GM12892 (cell line): ENCODE measurements at regions not wholly inside any gene's neighbourhood (a gene's known extent, or its start where the extent isn't known, plus 50 kb on each side); places are given as distances from the start of the nearest gene placed in this dataset.

Experiments
- DNase-seq: peaks from one replicate; pipeline ENCODE4 v3.0.0; 2011; ENCODE audit not compliant: insufficient read length
- FAIRE-seq: peaks from 2 replicates; lab custom pipeline; 2011; peaks lifted over from hg19 to GRCh38; lab: Jason Lieb, UNC
- POLR2A ChIP-seq: IDR thresholded peaks from 2 replicates; pipeline ENCODE4 v1.6.1; 2011; ENCODE audit warnings: low read depth, low read length, control low read depth
- POLR2AphosphoS5 ChIP-seq: IDR thresholded peaks from 2 replicates; pipeline ENCODE4 v1.6.1; 2011; ENCODE audit warnings: low read depth, low read length, control low read depth
- TAF1 ChIP-seq: IDR thresholded peaks from 2 replicates; pipeline ENCODE4 v1.6.1; 2011; ENCODE audit warnings: low read depth, mild to moderate bottlenecking, control low read depth, low read length, borderline replicate concordance

GRCh38 chr17:52789829-52790228, 631.3 kb upstream of the CA10 start:
- FAIRE-seq (no peak), DNase-seq (no peak)
- no peak for TF ChIP-seq TAF1
- no peak for TF ChIP-seq POLR2A
- TF ChIP-seq POLR2AphosphoS5: no peak

- DNase-seq: no peak
- TF ChIP-seq POLR2AphosphoS5 (no peak), POLR2A (no peak), TAF1 (no peak)
- FAIRE-seq: no peak
These were observed 617.7 kb upstream of the CA10 start for GRCh38 chr17:52776234-52776633.

DNA sequence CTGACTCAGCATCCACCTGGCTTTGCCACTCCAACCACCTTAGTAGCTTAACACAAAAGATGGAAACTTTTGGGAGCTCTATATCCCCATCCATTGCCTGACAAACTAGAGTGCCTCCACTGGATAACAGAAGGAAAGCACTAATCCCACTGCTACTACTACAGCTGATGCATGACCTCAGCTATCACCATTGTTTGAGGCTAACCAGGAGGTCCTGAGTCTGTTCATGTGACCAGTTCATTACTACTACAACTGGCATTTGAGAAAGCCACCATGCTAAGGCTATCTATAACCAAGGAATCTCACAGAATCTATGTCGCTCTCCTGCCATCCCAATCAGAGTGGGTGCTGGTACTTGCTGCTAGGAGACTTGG, 604.3 kb upstream of the CA10 start:
- DNase-seq: no peak
- no peak for FAIRE-seq
- TF ChIP-seq POLR2AphosphoS5: no peak
- TF ChIP-seq POLR2A: no peak

- no peak for FAIRE-seq
- no peak for TF ChIP-seq POLR2AphosphoS5
- TF ChIP-seq POLR2A: no peak
- TF ChIP-seq TAF1: no peak
These were observed 603.8 kb upstream of the CA10 start for GRCh38 chr17:52762147-52762793.

DNA sequence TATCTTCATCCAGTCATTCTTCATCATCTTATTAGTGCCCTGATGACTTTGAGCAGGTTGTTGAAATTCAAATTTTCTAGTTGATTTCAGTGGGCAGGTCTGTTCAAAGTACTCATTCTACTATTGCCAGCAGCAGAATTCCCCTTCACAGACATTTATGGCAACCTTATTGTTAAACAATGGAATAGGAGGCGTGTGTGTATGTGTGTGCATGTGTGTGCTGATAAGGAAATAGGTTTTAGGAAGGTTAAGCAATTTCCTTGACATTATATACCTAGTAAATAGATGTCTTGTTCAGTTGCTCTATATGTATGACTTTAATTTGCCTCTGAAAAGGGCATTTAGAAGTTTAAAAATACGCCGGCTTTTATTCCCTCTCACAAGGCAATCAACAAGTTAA, 601.4 kb upstream of the CA10 start:
- no peak for FAIRE-seq

More at GRCh38 chr17:52762147-52762793, 603.8 kb upstream of the CA10 start:
- DNase-seq: no peak

GRCh38 chr17:52758481-52758880, 600.0 kb upstream of the CA10 start:
- FAIRE-seq (no peak), DNase-seq (no peak)
- no peak for TF ChIP-seq POLR2AphosphoS5
- TF ChIP-seq TAF1: no peak
- TF ChIP-seq POLR2A: no peak

More for the DNA sequence above, 601.4 kb upstream of the CA10 start:
- DNase-seq: no peak
- TF ChIP-seq TAF1 (no peak), POLR2AphosphoS5 (no peak), POLR2A (no peak)

- DNase-seq: no peak
- no peak for TF ChIP-seq POLR2A
- no peak for TF ChIP-seq TAF1
- no peak for TF ChIP-seq POLR2AphosphoS5
- no peak for FAIRE-seq
These were observed 598.2 kb upstream of the CA10 start for GRCh38 chr17:52756746-52757145.

DNA sequence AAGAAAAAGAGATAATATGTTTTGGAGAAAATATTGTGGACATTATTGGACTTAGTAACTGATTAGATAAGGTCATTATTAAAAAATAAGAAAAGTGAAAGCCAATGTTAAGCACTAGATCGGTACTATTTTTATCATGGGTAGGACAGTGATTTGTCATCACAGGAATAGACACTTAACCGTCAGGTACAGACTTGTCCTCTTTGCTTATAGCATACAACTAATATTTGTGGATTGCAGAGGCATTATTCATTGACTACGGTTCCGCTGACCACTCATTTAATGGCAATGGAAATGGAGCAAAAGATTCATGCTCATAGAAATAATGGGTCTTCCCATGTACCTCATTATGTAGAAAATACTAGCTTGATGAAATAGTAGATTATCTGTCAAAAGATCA, 596.3 kb upstream of the CA10 start:
- no peak for TF ChIP-seq POLR2A
- no peak for TF ChIP-seq TAF1
- TF ChIP-seq POLR2AphosphoS5: no peak
- FAIRE-seq (no peak), DNase-seq (no peak)

DNA sequence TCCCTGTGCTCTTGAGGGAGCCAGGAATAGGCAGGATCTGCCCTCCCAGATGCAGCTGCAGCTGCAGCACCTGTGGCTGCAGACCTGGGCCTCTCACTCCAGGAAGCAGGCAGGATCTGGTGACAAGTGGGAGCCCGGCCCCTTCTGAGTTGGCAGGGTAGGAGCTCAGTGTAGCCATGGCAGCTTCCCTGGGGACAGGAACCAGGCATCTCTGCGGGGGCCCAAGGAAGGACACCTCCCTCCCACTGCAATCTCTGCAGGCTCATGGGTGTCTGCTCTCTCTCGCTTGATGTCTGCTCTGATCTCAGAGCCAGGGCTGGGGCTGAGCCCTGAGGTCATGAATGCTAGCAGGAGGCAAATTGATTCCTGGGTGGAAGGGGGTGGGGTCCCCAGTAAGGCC, 592.5 kb upstream of the CA10 start:
- no peak for DNase-seq
- TF ChIP-seq POLR2AphosphoS5: no peak
- no peak for TF ChIP-seq TAF1
- TF ChIP-seq POLR2A: no peak
- no peak for FAIRE-seq

DNA sequence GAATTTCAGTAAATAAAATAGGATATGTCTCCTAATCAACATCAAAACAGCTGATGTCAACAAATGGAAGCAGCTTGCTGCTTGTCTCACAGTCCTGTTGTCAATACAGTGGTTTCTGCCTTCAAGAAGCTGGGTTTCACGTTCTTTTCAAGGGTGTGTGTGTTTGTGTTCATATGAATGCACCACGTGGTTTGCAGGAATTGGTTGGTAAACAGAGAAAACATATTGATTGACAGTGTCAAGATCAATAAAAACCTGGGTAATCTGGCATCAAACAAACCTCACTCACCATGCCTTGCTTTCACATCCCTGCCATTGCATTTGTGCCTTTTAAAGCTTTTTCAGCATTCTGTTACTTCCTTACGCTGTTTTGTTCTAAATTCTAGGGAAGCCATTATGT, 585.7 kb upstream of the CA10 start:
- DNase-seq (no peak), FAIRE-seq (no peak)
- no peak for TF ChIP-seq TAF1
- TF ChIP-seq POLR2AphosphoS5: no peak
- TF ChIP-seq POLR2A: no peak

- TF ChIP-seq TAF1 (no peak), POLR2A (no peak), POLR2AphosphoS5 (no peak)
- FAIRE-seq: no peak
- no peak for DNase-seq
These were observed 581.5 kb upstream of the CA10 start for GRCh38 chr17:52740006-52740405.

DNA sequence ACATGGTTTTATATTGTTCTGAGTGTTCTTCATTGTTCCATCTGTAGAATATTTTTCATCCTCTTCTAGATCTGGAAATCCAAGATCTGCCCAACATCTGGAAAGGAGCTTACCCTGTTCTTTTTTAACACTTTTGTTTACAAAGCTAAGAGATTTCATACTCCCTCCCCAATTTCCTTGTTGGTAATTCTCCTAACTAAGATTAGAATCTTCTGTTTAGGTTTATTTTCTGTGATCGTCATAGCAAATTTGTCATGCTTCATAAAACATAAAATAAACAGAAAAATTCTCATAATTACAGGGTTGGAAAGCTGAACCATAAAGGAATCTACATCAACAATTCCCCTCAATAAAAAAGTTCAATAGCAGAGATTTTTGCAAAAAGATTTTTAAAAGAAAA, 580.3 kb upstream of the CA10 start:
- FAIRE-seq (no peak), DNase-seq (no peak)
- no peak for TF ChIP-seq POLR2A
- TF ChIP-seq POLR2AphosphoS5: no peak
- TF ChIP-seq TAF1: no peak
